ENCODE measurements at regions not wholly inside any gene's neighbourhood (a gene's known extent, or its start where the extent isn't known, plus 50 kb on each side); places are given as distances from the start of the nearest gene placed in this dataset.

GRCh38 chr12:126727218-126728075, 1539.5 kb upstream of the TMEM132C start:
- Histone ChIP-seq H4K91ac (ENCODE audit: insufficient read length, low read depth, low read length) (no peak overlapping the region), H3K18ac (ENCODE audit: insufficient read length, low read depth, low read length) (no peak overlapping the region), H4K20me1 (ENCODE audit: control insufficient read depth, insufficient read depth, insufficient read length) (no peaks in the 10 kb centered on the region), H3K9me3 (ENCODE audit: control insufficient read depth, low read depth, low read length) (no peaks in the 10 kb centered on the region), H3K4ac (ENCODE audit: low read depth, low read length) (no peak overlapping the region), H3K27ac (ENCODE audit: insufficient read length, low read depth, low read length) (no peak overlapping the region), H3K79me2 (ENCODE audit: insufficient read depth, low read length) (no peaks in the 10 kb centered on the region), H3T11ph (ENCODE audit: low read length) (no peak overlapping the region), H3K79me1 (ENCODE audit: insufficient read depth, low read depth, low read length, poor library complexity, severe bottlenecking) (no peaks in the 10 kb centered on the region), H4K5ac (ENCODE audit: insufficient read length, low read depth, low read length) (no peak overlapping the region), H3K27me3 (ENCODE audit: insufficient read depth, low read length) (peaks cover 32% of the 10 kb centered on the region), H4K8ac (replicated peaks; ENCODE audit: insufficient read length, low read depth, low read length) (no peak overlapping the region), H3K56ac (ENCODE audit: insufficient read length, low read depth, low read length) (no peak overlapping the region), H2AK5ac (ENCODE audit: insufficient read length, low read length) (no peak overlapping the region), H3K4me2 (ENCODE audit: insufficient read depth, insufficient read length, low read length) (peak overlapping the region; percentile 61), H3K4me1 (ENCODE audit: insufficient read depth, low read length) (no peaks in the 10 kb centered on the region), H3K9ac (ENCODE audit: extremely low read depth, insufficient read length, low read length) (no peak overlapping the region), H2BK15ac (ENCODE audit: low read depth, low read length) (no peak overlapping the region), H3K14ac (ENCODE audit: insufficient read depth, low read length) (no peak overlapping the region), H2BK5ac (ENCODE audit: insufficient read length, low read length) (no peak overlapping the region), H2AFZ (ENCODE audit: low read length) (no peak overlapping the region), H2BK120ac (ENCODE audit: low read depth, low read length, poor library complexity, severe bottlenecking) (no peak overlapping the region), H2BK12ac (ENCODE audit: insufficient read length, low read depth, low read length) (no peak overlapping the region), H2BK20ac (ENCODE audit: low read depth, low read length, poor library complexity, severe bottlenecking) (no peak overlapping the region), H3K23me2 (ENCODE audit: insufficient read length, low read depth, low read length, poor library complexity, severe bottlenecking) (peaks cover 19% of the 10 kb centered on the region), H3K23ac (ENCODE audit: insufficient read length, low read depth, low read length) (no peak overlapping the region)
- H3K27me3 Mint-ChIP-seq (ENCODE audit: low read depth): peaks cover 88% of the 10 kb centered on the region
- peaks cover 0 to 11% (median 9%) of the 10 kb centered on the region in 3 experiments; a peak in 4 of 7 replicates for H3K36me3 Mint-ChIP-seq (ENCODE audit: insufficient read depth in 1 of 3, low read depth in 3 of 3)
- no CpG with 5 or more reads among the region's 44 CpGs for WGBS (ENCODE audit: extremely low coverage, insufficient read length, low lambda C conversion rate)
- TF ChIP-seq CTCF (conservative IDR thresholded peaks at IDR 0.05): no peak
- H3K4me3 Mint-ChIP-seq: peak overlapping the region; percentile 56 to 79
- H3K9me3 Mint-ChIP-seq: peaks cover 10 to 19% of the 10 kb centered on the region in 2 experiments
- H3K27ac Mint-ChIP-seq: no peak overlapping the region; a peak in 1 of 7 replicates
- peak; percentile 69 for DNase-seq
- peaks cover 18 to 24% of the 10 kb centered on the region in 2 experiments for H3K4me1 Mint-ChIP-seq

Measured in H9 (cell line).